Upper lobe of right lung (tissue), 1 donor: ENCODE measurements at regions not wholly inside any gene's neighbourhood (a gene's known extent, or its start where the extent isn't known, plus 50 kb on each side); places are given as distances from the start of the nearest gene placed in this dataset.
"Not testable (repeated sequence)": the region's sequence is repeated elsewhere in the genome, so short reads cannot be mapped to it uniquely, and the experiment has no call there.

ENCODE experiments used
- ATAC-seq: fragments of 200-7000 bp; cut with Tn5 transposase; one replicate; pipeline ENCODE4 v1.9.1; 2020; ENCODE audit warnings: mild to moderate bottlenecking, moderate library complexity
- DNase-seq: peaks from one replicate; pipeline ENCODE4 v3.0.0-alpha.2; 2020
- H3K27ac ChIP-seq: fragments of 200-600 bp; one replicate; pipeline ENCODE4 v1.8.0; 2022
- H3K27me3 ChIP-seq: fragments of 200-600 bp; one replicate; pipeline ENCODE4 v1.8.0; 2022; ENCODE audit warnings: mild to moderate bottlenecking
- H3K36me3 ChIP-seq: fragments of 200-600 bp; one replicate; pipeline ENCODE4 v1.8.0; 2022
- H3K4me1 ChIP-seq: fragments of 200-600 bp; one replicate; pipeline ENCODE4 v1.8.0; 2022
- H3K4me3 ChIP-seq: fragments of 200-600 bp; one replicate; pipeline ENCODE4 v1.8.0; 2022; ENCODE audit warnings: mild to moderate bottlenecking
- H3K9me3 ChIP-seq: fragments of 200-600 bp; one replicate; pipeline ENCODE4 v1.8.0; 2022
- intact Hi-C: fragments of 100-400 bp; cut with DNase I; formaldehyde crosslinking; loops from one replicate; pipeline ENCODE4 v1.11.0; 2022
- TF ChIP-seq, protein P1 (sequence below): fragments of 200-600 bp; IDR thresholded peaks from one replicate; pipeline ENCODE4 v1.8.0; 2022; ENCODE audit warnings: antibody characterized with exemption
- donor health status: DM: no; HTN: yes; CAD: no; lungs with severe emphysema.

DNA sequence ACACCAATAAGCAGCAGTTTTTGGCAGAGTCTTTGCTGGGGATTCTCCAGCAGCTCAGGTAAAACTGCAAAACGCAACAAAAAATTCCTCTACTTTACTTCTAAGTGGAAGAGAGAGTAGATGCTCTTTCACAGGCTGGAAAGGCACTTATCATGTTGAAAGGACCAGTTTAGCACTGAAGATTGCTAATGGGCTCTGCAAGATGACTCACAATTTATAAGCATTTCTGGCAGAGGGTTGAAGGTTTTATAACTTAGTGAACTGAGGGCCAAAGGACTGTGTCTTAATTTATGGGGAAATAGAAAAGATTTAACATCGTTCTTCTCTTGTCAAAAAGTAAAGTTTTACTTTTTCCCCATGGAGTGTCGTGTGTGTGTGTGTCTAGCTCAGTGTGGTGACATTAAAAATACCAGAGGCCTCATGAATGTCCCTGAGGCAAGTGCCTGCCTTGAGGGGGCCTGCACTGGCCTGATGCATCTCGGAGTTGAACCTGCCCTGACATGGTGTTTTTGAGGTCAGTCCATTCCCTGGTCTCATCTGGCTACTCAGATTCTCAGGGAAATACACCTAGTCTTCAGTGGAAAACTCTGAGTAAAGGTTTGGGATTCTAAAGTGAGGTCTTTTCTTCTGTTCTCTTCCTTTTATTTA is 1092.0 kb downstream of the NAALADL2 start:
- no peaks in the 10 kb centered on the region for H3K27me3 ChIP-seq
- H3K27ac ChIP-seq: no peak overlapping the region
- ATAC-seq (no peak), DNase-seq (no peak)
- no peaks in the 10 kb centered on the region for H3K4me1 ChIP-seq
- H3K4me3 ChIP-seq: no peak overlapping the region
- intact Hi-C loops: no loop called here
- no peaks in the 10 kb centered on the region for H3K36me3 ChIP-seq
- TF ChIP-seq, protein P1, sequence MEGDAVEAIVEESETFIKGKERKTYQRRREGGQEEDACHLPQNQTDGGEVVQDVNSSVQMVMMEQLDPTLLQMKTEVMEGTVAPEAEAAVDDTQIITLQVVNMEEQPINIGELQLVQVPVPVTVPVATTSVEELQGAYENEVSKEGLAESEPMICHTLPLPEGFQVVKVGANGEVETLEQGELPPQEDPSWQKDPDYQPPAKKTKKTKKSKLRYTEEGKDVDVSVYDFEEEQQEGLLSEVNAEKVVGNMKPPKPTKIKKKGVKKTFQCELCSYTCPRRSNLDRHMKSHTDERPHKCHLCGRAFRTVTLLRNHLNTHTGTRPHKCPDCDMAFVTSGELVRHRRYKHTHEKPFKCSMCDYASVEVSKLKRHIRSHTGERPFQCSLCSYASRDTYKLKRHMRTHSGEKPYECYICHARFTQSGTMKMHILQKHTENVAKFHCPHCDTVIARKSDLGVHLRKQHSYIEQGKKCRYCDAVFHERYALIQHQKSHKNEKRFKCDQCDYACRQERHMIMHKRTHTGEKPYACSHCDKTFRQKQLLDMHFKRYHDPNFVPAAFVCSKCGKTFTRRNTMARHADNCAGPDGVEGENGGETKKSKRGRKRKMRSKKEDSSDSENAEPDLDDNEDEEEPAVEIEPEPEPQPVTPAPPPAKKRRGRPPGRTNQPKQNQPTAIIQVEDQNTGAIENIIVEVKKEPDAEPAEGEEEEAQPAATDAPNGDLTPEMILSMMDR: no peak
- no peaks in the 10 kb centered on the region for H3K9me3 ChIP-seq

DNA sequence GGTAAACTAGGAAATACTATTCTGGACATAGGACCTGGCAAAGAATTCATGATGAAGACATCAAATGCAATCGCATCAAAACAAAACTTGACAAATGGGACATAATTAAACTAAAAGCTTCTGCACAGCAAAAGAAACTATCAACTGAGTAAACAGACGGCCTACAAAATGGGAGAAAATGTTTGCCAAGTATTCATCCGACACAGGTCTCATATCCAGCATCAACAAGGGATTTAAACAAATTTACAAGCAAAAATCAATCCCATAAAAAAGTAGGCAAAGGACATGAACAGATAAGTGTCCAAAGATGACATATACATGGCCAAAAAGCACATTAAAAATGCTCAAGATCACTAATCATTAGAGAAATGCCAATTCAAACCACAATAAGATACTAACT is 1088.9 kb downstream of the NAALADL2 start:
- no peaks in the 10 kb centered on the region for H3K9me3 ChIP-seq
- no peaks in the 10 kb centered on the region for H3K36me3 ChIP-seq
- H3K4me3 ChIP-seq: no peak overlapping the region
- H3K4me1 ChIP-seq: no peaks in the 10 kb centered on the region
- DNase-seq: no peak
- TF ChIP-seq, protein P1: no peak
- no peaks in the 10 kb centered on the region for H3K27me3 ChIP-seq
- ATAC-seq: no peak
- no peak overlapping the region for H3K27ac ChIP-seq
- intact Hi-C loops: no loop called here

DNA sequence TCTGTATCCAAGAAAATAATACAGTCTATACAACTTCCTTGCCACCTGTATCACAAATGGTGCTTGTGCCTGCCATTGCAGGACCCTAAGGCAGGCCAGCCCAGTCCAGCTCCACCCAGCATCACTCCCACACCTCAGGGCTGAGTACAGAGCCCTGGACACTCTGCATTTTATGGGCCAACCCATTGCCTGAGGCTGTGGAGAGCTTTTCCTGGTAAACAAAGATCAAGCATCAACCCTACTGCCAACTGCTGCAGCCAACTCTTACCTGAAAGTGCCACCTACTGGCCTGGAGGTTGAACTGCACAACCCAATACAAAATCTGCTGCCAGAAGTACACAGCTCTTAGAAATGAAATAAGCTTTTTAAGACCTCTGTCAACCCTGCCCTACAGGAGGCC is 1082.2 kb downstream of the NAALADL2 start:
- ATAC-seq (peak; percentile 47), DNase-seq (no peak)
- H3K36me3 ChIP-seq: no peaks in the 10 kb centered on the region
- H3K4me3 ChIP-seq: no peak overlapping the region
- no peaks in the 10 kb centered on the region for H3K9me3 ChIP-seq
- no peaks in the 10 kb centered on the region for H3K4me1 ChIP-seq
- no peak overlapping the region for H3K27ac ChIP-seq
- TF ChIP-seq, protein P1: peak; percentile 30
- intact Hi-C loops: no loop called here
- no peaks in the 10 kb centered on the region for H3K27me3 ChIP-seq

DNA sequence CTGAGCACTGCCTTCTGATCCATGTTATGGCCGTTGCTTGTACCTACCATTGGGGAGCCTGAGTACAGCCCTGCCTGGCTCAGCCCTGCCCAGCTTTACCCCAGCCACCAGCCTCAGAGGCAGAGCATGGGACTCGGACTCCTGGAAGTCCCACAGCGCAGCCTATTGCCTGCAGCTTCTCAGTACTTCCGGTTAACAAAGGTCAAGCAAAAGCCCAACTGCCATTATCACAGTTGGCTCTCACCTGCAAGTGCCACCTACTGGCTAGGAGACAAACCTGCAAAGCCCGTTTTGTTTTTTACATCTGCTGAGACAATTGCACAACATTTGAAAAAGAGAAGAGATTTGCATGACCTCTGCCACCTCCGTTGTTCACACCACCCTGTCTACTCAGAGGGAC is 1081.7 kb downstream of the NAALADL2 start:
- Histone ChIP-seq H3K4me1 (no peaks in the 10 kb centered on the region), H3K27ac (no peak overlapping the region), H3K36me3 (no peaks in the 10 kb centered on the region), H3K27me3 (no peaks in the 10 kb centered on the region), H3K9me3 (no peaks in the 10 kb centered on the region), H3K4me3 (no peak overlapping the region)
- intact Hi-C loops: no loop called here
- DNase-seq (no peak), ATAC-seq (peak; percentile 29)
- TF ChIP-seq, protein P1: no peak

DNA sequence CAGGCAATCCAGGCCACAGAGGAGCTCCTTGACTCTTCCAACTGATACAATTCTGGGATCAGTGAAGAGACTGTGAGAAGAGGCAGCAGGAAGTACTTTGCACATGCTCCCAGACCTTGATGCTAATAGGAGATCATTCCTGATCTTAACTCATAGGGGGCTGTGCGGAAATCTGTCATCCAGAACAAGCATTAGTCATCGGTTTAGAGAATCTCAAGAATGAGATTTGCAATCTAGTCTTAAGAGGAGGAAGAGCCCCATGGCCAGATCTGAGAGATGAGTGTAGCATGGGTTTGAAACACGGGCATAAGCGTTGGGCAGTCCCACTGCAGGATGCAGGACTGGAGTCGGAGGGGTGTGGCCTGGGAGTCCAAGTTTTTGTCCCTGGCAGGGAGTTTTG is 1081.1 kb downstream of the NAALADL2 start:
- H3K36me3 ChIP-seq: no peaks in the 10 kb centered on the region
- DNase-seq (no peak), ATAC-seq (no peak)
- TF ChIP-seq, protein P1: no peak
- no peak overlapping the region for H3K4me3 ChIP-seq
- intact Hi-C loops: no loop called here
- no peak overlapping the region for H3K27ac ChIP-seq
- H3K27me3 ChIP-seq: no peaks in the 10 kb centered on the region
- no peaks in the 10 kb centered on the region for H3K4me1 ChIP-seq
- H3K9me3 ChIP-seq: no peaks in the 10 kb centered on the region

DNA sequence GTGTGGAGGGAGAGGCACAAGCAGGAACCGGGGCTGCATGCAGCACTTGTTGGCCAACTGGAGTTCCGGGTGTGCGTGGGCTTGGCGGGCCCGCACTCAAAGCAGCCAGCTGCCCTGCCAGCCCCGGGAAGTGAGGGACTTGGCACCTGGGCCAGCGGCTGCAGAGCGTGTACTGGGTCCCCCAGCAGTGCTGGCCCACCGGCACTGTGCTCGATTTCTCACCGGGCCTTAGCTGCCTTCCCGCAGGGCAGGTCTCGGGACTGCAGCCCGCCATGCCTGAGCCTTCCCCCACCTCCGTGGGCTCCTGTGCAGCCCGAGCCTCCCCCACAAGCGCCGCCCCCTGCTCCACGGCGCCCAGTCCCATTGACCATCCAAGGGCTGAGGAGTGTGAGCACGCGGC is 1078.2 kb downstream of the NAALADL2 start:
- H3K36me3 ChIP-seq, intact Hi-C loops, H3K4me3 ChIP-seq, H3K27me3 ChIP-seq, DNase-seq, H3K4me1 ChIP-seq, H3K9me3 ChIP-seq, H3K27ac ChIP-seq, ATAC-seq: not testable (repeated sequence)
